GM12873 (cell line): ENCODE measurements at regions not wholly inside any gene's neighbourhood (a gene's known extent, or its start where the extent isn't known, plus 50 kb on each side); places are given as distances from the start of the nearest gene placed in this dataset.

Experiments
- TF ChIP-seq, protein P1 (sequence below): IDR thresholded peaks from 2 replicates; pipeline ENCODE4 v1.5.1; 2012; ENCODE audit warnings: low read depth, mild to moderate bottlenecking, moderate library complexity, low read length, control low read depth; ENCODE audit not compliant: insufficient read depth; ENCODE audit errors: missing control alignments

DNA sequence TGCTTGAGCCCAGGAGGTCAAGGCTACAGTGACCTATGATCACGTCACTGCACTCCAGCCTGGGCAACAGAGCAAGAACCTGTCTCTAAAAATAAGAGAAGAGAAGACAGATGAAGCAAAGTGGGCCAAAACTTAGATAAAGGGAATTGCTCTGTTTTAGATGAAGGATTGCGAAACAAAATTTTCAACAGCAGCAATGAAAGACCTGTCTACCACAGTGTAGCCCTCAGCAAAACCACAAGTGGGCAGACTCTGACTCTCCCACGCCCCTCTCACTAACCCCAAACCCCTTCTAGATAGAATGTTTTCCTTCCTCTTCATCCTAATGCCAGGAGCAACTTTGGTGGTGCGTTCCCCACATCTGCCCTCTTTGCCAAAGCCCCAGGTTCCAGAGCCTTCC, 105.6 kb upstream of the ALDH3B2 start:
- TF ChIP-seq, protein P1, sequence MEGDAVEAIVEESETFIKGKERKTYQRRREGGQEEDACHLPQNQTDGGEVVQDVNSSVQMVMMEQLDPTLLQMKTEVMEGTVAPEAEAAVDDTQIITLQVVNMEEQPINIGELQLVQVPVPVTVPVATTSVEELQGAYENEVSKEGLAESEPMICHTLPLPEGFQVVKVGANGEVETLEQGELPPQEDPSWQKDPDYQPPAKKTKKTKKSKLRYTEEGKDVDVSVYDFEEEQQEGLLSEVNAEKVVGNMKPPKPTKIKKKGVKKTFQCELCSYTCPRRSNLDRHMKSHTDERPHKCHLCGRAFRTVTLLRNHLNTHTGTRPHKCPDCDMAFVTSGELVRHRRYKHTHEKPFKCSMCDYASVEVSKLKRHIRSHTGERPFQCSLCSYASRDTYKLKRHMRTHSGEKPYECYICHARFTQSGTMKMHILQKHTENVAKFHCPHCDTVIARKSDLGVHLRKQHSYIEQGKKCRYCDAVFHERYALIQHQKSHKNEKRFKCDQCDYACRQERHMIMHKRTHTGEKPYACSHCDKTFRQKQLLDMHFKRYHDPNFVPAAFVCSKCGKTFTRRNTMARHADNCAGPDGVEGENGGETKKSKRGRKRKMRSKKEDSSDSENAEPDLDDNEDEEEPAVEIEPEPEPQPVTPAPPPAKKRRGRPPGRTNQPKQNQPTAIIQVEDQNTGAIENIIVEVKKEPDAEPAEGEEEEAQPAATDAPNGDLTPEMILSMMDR, result no peak

DNA sequence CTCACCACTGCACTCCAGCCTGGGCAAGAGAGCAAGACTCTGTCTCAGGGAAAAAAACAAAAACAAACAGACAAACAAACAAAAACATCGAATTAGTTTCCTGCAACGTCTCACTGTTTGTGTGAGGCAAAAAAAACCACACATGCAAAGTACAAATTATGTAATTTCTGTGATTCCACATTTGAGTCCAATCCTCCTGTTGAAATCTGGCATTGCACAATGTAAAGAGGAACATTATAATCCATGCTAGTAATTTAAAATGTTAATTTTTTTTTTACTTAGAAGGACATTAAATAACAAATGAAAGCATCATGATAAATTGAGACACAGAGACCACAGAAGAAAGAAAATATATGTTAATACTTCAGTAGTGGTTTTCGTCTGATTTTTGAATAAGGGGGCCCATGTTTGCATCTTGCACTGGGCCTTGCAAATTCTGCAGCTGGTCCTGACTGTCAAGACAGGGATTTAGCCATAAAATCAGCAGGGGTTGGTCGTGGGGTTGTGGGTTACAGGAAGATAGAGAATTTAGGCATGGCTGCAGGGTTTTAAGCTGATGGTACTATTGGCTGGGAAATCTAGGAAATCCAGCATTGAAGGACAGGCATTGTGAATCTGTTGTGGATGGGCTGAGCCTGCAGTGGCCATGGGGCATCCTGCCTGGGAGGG, 102.6 kb upstream of the ALDH3B2 start:
- TF ChIP-seq, protein P1, result no peak

DNA sequence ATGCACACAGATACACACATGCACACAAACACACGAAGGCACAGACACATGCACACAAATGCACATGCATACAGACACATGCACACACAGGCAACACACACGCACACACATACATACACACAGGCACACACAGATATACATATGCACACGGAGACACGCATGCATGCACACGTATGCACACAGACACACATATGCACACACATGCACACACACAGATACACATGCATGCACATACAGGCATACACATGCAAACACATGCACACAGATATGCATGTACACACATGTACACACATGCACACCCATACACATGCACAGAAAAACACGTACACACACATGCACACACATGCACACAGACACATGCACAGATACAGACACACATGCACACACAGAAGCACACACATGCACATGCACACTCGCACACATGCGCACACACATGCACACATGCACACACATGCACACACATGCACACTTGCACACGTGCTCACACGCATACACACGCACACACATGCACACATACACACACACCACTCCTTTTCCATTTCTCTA, 70.8 kb upstream of the ALDH3B2 start:
- TF ChIP-seq, protein P1, result no peak

DNA sequence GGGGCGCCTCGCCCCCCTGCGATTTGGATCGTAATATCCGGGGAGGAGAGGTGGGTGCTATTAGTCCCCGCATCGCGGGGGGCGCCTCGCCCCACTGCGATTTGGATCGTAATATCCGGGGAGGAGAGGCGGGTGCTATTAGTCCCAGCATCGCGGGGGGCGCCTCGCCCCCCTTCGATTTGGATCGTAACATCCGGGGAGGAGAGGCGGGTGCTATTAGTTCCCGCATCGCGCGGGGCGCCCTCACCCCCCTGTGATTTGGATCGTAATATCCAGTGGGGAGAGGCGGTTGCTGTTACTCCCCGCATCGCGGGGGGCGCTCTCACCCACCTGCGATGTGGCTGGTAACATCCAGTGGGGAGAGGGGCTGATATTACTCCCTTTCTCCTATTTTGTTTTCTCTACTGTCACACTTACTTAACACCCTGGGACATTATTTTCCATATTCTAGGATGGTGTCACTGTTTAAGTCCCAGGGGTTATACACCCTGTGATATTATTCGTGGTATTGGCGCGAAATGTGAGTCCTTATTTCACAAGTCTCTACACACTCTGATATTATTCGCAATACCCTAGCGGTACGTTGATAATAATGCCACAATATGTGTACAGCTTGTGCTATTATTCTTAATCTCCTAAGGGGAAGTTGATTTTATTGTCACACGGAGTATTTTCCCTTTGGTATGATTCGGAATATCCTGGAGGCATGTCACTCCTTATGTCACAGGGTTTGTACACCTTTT, 57.8 kb upstream of the ALDH3B2 start:
- TF ChIP-seq, protein P1, result peak; percentile 59

DNA sequence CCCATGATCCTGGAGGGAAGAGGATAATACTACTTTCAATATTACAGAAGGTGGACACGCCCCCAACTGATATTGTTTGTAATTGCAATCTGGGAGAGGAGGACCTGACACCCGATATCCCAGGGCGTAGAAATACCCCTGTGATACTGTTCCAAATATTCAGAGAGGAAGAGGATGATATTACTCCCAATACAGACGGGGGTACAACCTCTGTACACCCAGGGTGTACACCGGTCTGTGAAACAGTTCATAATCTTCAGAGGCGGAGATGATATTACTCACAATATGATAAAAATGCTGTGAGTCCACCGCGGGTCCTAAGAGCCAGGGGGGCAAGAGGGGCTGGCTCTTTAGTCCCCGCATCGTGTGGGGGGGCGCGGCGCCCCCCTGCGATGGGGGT, 57.2 kb upstream of the ALDH3B2 start:
- TF ChIP-seq, protein P1, result no peak

DNA sequence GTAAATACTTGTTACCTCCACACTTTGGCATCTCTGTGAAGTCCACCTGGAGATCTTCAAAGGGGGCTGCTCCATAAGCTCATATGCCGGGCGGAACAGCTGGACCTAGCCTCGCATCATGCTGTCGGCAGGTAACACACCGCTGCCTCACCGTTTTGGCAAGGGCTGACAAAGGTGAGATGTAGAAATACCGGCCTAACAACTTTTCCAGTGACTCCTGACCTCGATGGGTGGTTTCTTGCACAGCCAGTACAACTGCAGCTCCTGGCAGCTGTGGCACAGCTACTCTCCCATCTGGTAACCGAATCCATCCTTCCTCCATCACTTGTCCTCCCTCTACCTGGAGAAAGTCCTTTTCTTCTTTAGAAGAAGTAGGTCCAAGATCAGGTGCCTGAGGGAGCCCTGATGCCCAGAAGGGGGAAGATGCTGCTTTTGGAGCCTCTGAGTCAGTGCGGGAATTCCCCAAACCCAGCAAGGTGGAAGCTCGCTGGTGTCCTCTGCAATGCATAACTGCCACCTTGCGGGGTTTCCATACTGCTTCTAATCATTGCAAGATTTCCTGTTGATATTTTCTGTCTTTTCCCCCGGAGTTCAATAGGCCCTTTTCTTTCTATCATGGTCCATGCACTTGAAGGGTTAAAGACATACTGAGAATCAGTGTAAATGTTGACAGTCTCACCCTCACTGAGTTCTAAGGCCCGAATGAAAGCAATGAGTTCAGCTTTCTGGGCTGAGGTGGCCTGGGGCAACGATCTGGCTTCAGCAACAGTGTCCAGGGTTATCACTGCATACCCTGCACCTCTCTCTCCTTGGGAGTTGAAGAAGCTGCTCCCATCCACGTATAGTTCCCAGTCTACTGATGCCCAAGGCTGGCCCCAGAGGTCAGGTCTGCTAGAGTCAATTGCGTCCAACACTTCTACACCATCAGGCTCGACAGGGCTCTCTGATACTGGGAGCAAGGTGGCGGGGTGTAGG, 52.9 kb upstream of the ALDH3B2 start:
- TF ChIP-seq, protein P1, result peak; percentile 19
